Thymus (tissue), 11 donors: ENCODE measurements at regions not wholly inside any gene's neighbourhood (a gene's known extent, or its start where the extent isn't known, plus 50 kb on each side); places are given as distances from the start of the nearest gene placed in this dataset.

Source experiments
- DNase-seq, 9 donors: peaks; one replicate each; pipeline ENCODE4 v3.0.0-alpha.2; 2013; ENCODE audit warnings: low spot score in 9 of 9, low read depth in 6 of 9, missing footprints in 1 of 9
- H3K27ac ChIP-seq, 2 donors: one replicate each; pipeline ENCODE4 v1.5.1; 2013; ENCODE audit warnings: control low read depth in 1 of 2, low read depth in 1 of 2, low read length in 1 of 2, mild to moderate bottlenecking in 1 of 2, moderate library complexity in 1 of 2
- H3K27me3 ChIP-seq, 2 donors: one replicate each; pipeline ENCODE4 v1.5.1; 2013; ENCODE audit warnings: low read length in 1 of 2; ENCODE audit not compliant: control insufficient read depth in 2 of 2, insufficient read depth in 1 of 2
- H3K36me3 ChIP-seq, 2 donors: one replicate each; pipeline ENCODE4 v1.5.1; 2013; ENCODE audit warnings: low read length in 1 of 2, mild to moderate bottlenecking in 1 of 2, moderate library complexity in 1 of 2; ENCODE audit not compliant: control insufficient read depth in 2 of 2, insufficient read depth in 2 of 2
- H3K4me1 ChIP-seq, 2 donors: one replicate each; pipeline ENCODE4 v1.5.1; 2013; ENCODE audit warnings: low read length in 2 of 2; ENCODE audit not compliant: control insufficient read depth in 2 of 2, insufficient read depth in 2 of 2
- H3K4me3 ChIP-seq, 2 donors: one replicate each; pipeline ENCODE4 v1.5.1; 2013; ENCODE audit warnings: low read length in 2 of 2, control low read depth in 1 of 2, mild to moderate bottlenecking in 1 of 2
- H3K9me3 ChIP-seq, 2 donors: one replicate each; pipeline ENCODE4 v1.5.1; 2013; ENCODE audit warnings: low read length in 1 of 2, mild to moderate bottlenecking in 1 of 2; ENCODE audit not compliant: control insufficient read depth in 2 of 2, insufficient read depth in 1 of 2
- WGBS: extraction: QIAGEN DNeasy Blood & Tissue Kit; methylation state at CpG from one replicate; pipeline ENCODE4 v1.1.7; 2013; 5-methylcytosine and 5-hydroxymethylcytosine counted together
- donor health status: healthy.

GRCh38 chr1:34270181-34270580 lies 93.5 kb downstream of the C1orf94 start:
- Histone ChIP-seq H3K4me1 (no peaks in the 10 kb centered on the region), H3K27me3 (peaks cover 0 to 4% of the 10 kb centered on the region in 2 donors), H3K27ac (no peak overlapping the region), H3K4me3 (no peak overlapping the region), H3K36me3 (no peaks in the 10 kb centered on the region), H3K9me3 (no peaks in the 10 kb centered on the region)
- no peak for DNase-seq
- 85% methylated on average over 3 of the region's 3 CpGs for WGBS

- H3K27me3 ChIP-seq = no peaks in the 10 kb centered on the region
- no peak overlapping the region for H3K4me3 ChIP-seq
- H3K36me3 ChIP-seq = no peaks in the 10 kb centered on the region
- no peak for DNase-seq
- WGBS = 91% methylated on average over 4 of the region's 4 CpGs
- no peak overlapping the region for H3K27ac ChIP-seq
- no peaks in the 10 kb centered on the region for H3K4me1 ChIP-seq
- H3K9me3 ChIP-seq = no peaks in the 10 kb centered on the region
Observed at GRCh38 chr1:34272152-34272551, 95.4 kb downstream of the C1orf94 start.

- Histone ChIP-seq H3K4me1 (no peaks in the 10 kb centered on the region), H3K9me3 (no peaks in the 10 kb centered on the region), H3K4me3 (no peak overlapping the region), H3K27ac (no peak overlapping the region), H3K27me3 (no peaks in the 10 kb centered on the region), H3K36me3 (no peaks in the 10 kb centered on the region)
- DNase-seq = no peak
- 96% methylated on average over 3 of the region's 3 CpGs for WGBS
Observed at GRCh38 chr1:34275150-34275549, 98.4 kb downstream of the C1orf94 start.

- no peak for DNase-seq
- Histone ChIP-seq H3K27ac (no peak overlapping the region), H3K9me3 (no peaks in the 10 kb centered on the region), H3K4me1 (no peaks in the 10 kb centered on the region), H3K36me3 (no peaks in the 10 kb centered on the region), H3K4me3 (no peak overlapping the region), H3K27me3 (no peaks in the 10 kb centered on the region)
Observed at GRCh38 chr1:34276606-34277005, 99.9 kb downstream of the C1orf94 start.

- Histone ChIP-seq H3K27me3 (no peaks in the 10 kb centered on the region), H3K9me3 (no peaks in the 10 kb centered on the region)
Observed at GRCh38 chr1:34277150-34277549, 100.4 kb downstream of the C1orf94 start.

GRCh38 chr1:34278211-34278610 lies 101.5 kb downstream of the C1orf94 start:
- H3K27ac ChIP-seq = no peak overlapping the region
- no peak for DNase-seq
- H3K27me3 ChIP-seq = no peaks in the 10 kb centered on the region
- no peaks in the 10 kb centered on the region for H3K4me1 ChIP-seq
- no peaks in the 10 kb centered on the region for H3K9me3 ChIP-seq
- WGBS = 98% methylated on average over 4 of the region's 4 CpGs
- no peak overlapping the region for H3K4me3 ChIP-seq
- no peaks in the 10 kb centered on the region for H3K36me3 ChIP-seq

More at GRCh38 chr1:34277150-34277549, 100.4 kb downstream of the C1orf94 start:
- no peak overlapping the region for H3K27ac ChIP-seq
- no peak for DNase-seq
- H3K4me3 ChIP-seq = no peak overlapping the region
- no peaks in the 10 kb centered on the region for H3K4me1 ChIP-seq
- 91% methylated on average over 2 of the region's 2 CpGs for WGBS
- no peaks in the 10 kb centered on the region for H3K36me3 ChIP-seq

GRCh38 chr1:34279971-34280370 lies 103.3 kb downstream of the C1orf94 start:
- H3K27me3 ChIP-seq = no peaks in the 10 kb centered on the region
- H3K27ac ChIP-seq = no peak overlapping the region
- no peak overlapping the region for H3K4me3 ChIP-seq
- no peaks in the 10 kb centered on the region for H3K4me1 ChIP-seq
- no peak for DNase-seq
- WGBS = 93% methylated on average over 1 of the region's 1 CpG
- H3K9me3 ChIP-seq = no peaks in the 10 kb centered on the region
- H3K36me3 ChIP-seq = no peaks in the 10 kb centered on the region

- no peak for DNase-seq
- Histone ChIP-seq H3K4me1 (no peaks in the 10 kb centered on the region), H3K4me3 (no peak overlapping the region), H3K27ac (no peak overlapping the region), H3K27me3 (no peaks in the 10 kb centered on the region), H3K9me3 (no peaks in the 10 kb centered on the region), H3K36me3 (no peaks in the 10 kb centered on the region)
- WGBS = 88% methylated on average over 4 of the region's 4 CpGs
Observed at GRCh38 chr1:34280509-34280908, 103.8 kb downstream of the C1orf94 start.

GRCh38 chr1:34283142-34283541 lies 106.4 kb downstream of the C1orf94 start:
- 77% methylated on average over 3 of the region's 3 CpGs for WGBS

GRCh38 chr1:34286511-34286910 lies 109.8 kb downstream of the C1orf94 start:
- Histone ChIP-seq H3K4me3 (no peak overlapping the region), H3K9me3 (no peaks in the 10 kb centered on the region), H3K27me3 (no peaks in the 10 kb centered on the region), H3K27ac (no peak overlapping the region), H3K36me3 (no peaks in the 10 kb centered on the region), H3K4me1 (no peaks in the 10 kb centered on the region)
- DNase-seq = no peak
- 88% methylated on average over 6 of the region's 6 CpGs for WGBS

More at GRCh38 chr1:34283142-34283541, 106.4 kb downstream of the C1orf94 start:
- no peak overlapping the region for H3K27ac ChIP-seq
- no peaks in the 10 kb centered on the region for H3K9me3 ChIP-seq
- no peak for DNase-seq
- H3K27me3 ChIP-seq = no peaks in the 10 kb centered on the region
- H3K4me1 ChIP-seq = no peaks in the 10 kb centered on the region
- H3K4me3 ChIP-seq = no peak overlapping the region
- H3K36me3 ChIP-seq = no peaks in the 10 kb centered on the region
